ENCODE measurements at regions not wholly inside any gene's neighbourhood (a gene's known extent, or its start where the extent isn't known, plus 50 kb on each side); places are given as distances from the start of the nearest gene placed in this dataset.
"Not testable (repeated sequence)": the region's sequence is repeated elsewhere in the genome, so short reads cannot be mapped to it uniquely, and the experiment has no call there.

DNA sequence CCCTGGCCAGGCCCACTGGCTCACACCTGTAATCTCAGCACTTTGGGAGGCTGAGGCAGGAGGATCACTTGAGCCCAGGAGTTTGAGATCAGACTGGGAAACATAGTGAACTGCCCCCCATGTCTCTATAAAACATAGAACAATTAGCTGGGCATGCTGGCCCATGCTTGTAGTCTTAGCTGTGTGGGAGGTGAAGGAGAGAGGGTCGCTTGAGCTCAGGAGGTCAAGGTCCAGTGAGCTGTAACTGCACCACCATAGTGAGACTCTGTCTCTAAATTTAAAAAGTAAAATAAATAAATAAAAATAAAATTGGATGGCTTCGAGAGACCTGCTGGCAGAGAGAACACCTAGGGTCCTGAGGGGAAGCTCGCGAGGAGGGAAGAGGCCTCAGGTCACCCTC is 69.9 kb upstream of the PARD3 start:
- H3K4me3 ChIP-seq (ENCODE audit: low read length in 3 of 3): no peak overlapping the region
- FAIRE-seq: no peak
- intact Hi-C loops (cut with DNase I): no loop called here

DNA sequence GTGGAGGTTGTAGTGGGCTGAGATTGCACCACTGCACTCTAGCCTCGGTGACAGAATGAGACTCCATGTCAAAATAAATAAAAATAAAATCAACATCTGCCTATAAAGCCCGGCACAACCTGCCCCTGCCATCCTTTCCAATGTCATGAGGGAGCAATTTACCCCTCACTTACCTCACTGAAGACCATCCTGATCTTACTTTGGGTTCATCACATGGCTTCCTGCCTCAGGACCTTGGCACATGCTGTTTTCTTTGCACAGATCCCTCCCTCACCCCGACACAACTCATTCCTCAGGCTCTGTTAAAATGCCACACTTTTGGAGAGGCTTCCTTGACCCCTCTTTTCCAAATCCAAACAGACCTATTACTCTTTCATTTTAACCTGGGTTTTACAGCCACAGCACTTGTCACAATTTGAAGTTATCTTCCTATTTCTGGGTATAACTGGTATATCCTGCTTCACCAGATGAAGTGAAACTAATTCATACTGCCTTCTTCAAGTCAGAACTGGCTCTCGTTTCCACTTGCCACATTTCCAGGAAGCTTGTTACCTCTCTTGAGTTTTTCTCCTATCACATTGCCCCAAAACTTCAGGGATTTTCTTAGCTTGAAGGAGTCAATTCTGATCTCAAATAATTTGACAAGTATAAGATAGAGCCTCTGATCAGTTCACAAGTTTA is 69.3 kb upstream of the PARD3 start:
- TF ChIP-seq, protein P1, sequence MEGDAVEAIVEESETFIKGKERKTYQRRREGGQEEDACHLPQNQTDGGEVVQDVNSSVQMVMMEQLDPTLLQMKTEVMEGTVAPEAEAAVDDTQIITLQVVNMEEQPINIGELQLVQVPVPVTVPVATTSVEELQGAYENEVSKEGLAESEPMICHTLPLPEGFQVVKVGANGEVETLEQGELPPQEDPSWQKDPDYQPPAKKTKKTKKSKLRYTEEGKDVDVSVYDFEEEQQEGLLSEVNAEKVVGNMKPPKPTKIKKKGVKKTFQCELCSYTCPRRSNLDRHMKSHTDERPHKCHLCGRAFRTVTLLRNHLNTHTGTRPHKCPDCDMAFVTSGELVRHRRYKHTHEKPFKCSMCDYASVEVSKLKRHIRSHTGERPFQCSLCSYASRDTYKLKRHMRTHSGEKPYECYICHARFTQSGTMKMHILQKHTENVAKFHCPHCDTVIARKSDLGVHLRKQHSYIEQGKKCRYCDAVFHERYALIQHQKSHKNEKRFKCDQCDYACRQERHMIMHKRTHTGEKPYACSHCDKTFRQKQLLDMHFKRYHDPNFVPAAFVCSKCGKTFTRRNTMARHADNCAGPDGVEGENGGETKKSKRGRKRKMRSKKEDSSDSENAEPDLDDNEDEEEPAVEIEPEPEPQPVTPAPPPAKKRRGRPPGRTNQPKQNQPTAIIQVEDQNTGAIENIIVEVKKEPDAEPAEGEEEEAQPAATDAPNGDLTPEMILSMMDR (IDR thresholded peaks at IDR 0.05; ENCODE audit: borderline replicate concordance, extremely low read depth, insufficient read depth): no peak
- no peak overlapping the region for H3K4me3 ChIP-seq (ENCODE audit: low read length in 3 of 3)
- intact Hi-C loops (cut with DNase I): no loop called here
- FAIRE-seq (no peak), DNase-seq (peak in 1 of 5 donors; percentile 9)
- H3K9me3 ChIP-seq (ENCODE audit: control insufficient read depth in 2 of 3, insufficient read depth in 1 of 3, low read length in 3 of 3): no peaks in the 10 kb centered on the region
- no peaks in the 10 kb centered on the region for H3K36me3 ChIP-seq (ENCODE audit: control insufficient read depth in 2 of 3, insufficient read depth in 3 of 3, low read length in 3 of 3)
- H3K9ac ChIP-seq (ENCODE audit: low read length in 3 of 3): no peak overlapping the region
- H3K27me3 ChIP-seq (ENCODE audit: control insufficient read depth, insufficient read depth, low read length): no peaks in the 10 kb centered on the region
- no peaks in the 10 kb centered on the region for H3K4me1 ChIP-seq (ENCODE audit: control insufficient read depth in 2 of 3, insufficient read depth in 2 of 3, low read depth in 1 of 3, low read length in 3 of 3)
- H3K27ac ChIP-seq (ENCODE audit: low read depth in 2 of 2, low read length in 2 of 2): no peak overlapping the region

More for the DNA sequence above, 69.9 kb upstream of the PARD3 start:
- Histone ChIP-seq H3K9me3 (ENCODE audit: control insufficient read depth in 2 of 3, insufficient read depth in 1 of 3, low read length in 3 of 3) (no peaks in the 10 kb centered on the region), H3K9ac (ENCODE audit: low read length in 3 of 3) (no peak overlapping the region), H3K27me3 (ENCODE audit: control insufficient read depth, insufficient read depth, low read length) (no peaks in the 10 kb centered on the region), H3K27ac (ENCODE audit: low read depth in 2 of 2, low read length in 2 of 2) (no peak overlapping the region), H3K4me1 (ENCODE audit: control insufficient read depth in 2 of 3, insufficient read depth in 2 of 3, low read depth in 1 of 3, low read length in 3 of 3) (no peaks in the 10 kb centered on the region), H3K36me3 (ENCODE audit: control insufficient read depth in 2 of 3, insufficient read depth in 3 of 3, low read length in 3 of 3) (no peaks in the 10 kb centered on the region)
- peak in 4 of 5 donors; percentile 47 to 62 (median 50) for DNase-seq
- TF ChIP-seq, protein P1 (IDR thresholded peaks at IDR 0.05; ENCODE audit: borderline replicate concordance, extremely low read depth, insufficient read depth): no peak

DNA sequence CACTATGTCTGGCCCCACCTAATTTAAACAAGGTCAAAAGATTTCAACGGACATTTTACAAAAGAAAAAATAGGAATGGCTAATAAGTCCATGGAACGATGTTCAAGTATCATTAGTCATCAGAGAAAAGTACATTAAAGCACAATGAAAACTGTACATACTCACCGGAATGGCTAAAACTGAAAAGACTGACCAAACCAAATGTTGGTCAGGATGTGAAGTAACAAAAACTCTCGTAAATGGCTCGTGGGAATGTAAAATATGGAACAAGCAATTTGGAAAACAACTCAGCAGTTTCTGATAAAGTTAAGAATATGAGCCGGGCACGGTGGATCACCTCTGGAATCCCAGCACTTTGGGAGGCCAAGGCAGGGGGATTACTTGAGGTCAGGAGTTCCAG is 65.7 kb upstream of the PARD3 start:
- Histone ChIP-seq H3K36me3 (ENCODE audit: control insufficient read depth in 2 of 3, insufficient read depth in 3 of 3, low read length in 3 of 3) (no peaks in the 10 kb centered on the region), H3K27ac (ENCODE audit: low read depth in 2 of 2, low read length in 2 of 2) (no peak overlapping the region), H3K9ac (ENCODE audit: low read length in 3 of 3) (no peak overlapping the region), H3K27me3 (ENCODE audit: control insufficient read depth, insufficient read depth, low read length) (no peaks in the 10 kb centered on the region), H3K9me3 (ENCODE audit: control insufficient read depth in 2 of 3, insufficient read depth in 1 of 3, low read length in 3 of 3) (no peaks in the 10 kb centered on the region), H3K4me3 (ENCODE audit: low read length in 3 of 3) (no peak overlapping the region), H3K4me1 (ENCODE audit: control insufficient read depth in 2 of 3, insufficient read depth in 2 of 3, low read depth in 1 of 3, low read length in 3 of 3) (no peaks in the 10 kb centered on the region)
- DNase-seq (no peak), FAIRE-seq (no peak)
- intact Hi-C loops (cut with DNase I): no loop called here
- TF ChIP-seq, protein P1 (IDR thresholded peaks at IDR 0.05; ENCODE audit: borderline replicate concordance, extremely low read depth, insufficient read depth): no peak

DNA sequence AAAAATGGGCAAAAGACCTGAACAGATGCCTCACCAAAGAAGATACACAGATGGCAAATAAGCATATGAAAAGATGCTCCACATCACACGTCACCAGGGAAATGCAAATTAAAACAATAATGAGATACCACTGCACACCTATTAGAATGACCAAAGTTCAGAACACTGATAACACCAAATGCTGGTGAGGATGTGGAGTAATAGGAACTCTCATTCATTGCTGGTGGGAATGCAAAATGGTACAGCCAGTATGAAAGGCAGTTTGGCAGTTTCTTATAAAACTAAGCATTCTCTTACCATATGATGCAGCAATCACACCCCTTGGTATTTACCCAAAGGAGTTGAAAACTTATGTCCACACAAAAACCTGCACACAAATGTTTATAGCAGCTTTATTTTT is 63.6 kb upstream of the PARD3 start:
- DNase-seq; H3K4me1 ChIP-seq (ENCODE audit: control insufficient read depth in 2 of 3, insufficient read depth in 2 of 3, low read depth in 1 of 3, low read length in 3 of 3); H3K4me3 ChIP-seq (ENCODE audit: low read length in 3 of 3); H3K27ac ChIP-seq (ENCODE audit: low read depth in 2 of 2, low read length in 2 of 2); H3K36me3 ChIP-seq (ENCODE audit: control insufficient read depth in 2 of 3, insufficient read depth in 3 of 3, low read length in 3 of 3); H3K9me3 ChIP-seq (ENCODE audit: control insufficient read depth in 2 of 3, insufficient read depth in 1 of 3, low read length in 3 of 3); H3K27me3 ChIP-seq (ENCODE audit: control insufficient read depth, insufficient read depth, low read length); FAIRE-seq; H3K9ac ChIP-seq (ENCODE audit: low read length in 3 of 3); intact Hi-C loops (cut with DNase I): not testable (repeated sequence)
